OCI-LY3 (cell line): ENCODE measurements at regions not wholly inside any gene's neighbourhood (a gene's known extent, or its start where the extent isn't known, plus 50 kb on each side); places are given as distances from the start of the nearest gene placed in this dataset.

ENCODE experiments used
- CTCF ChIP-seq: fragments of 200-600, 300-600 bp; sonication (generic); IDR thresholded peaks from 2 replicates; pipeline ENCODE4 v1.5.1; 2014; ENCODE audit warnings: antibody characterized with exemption, low read length, low read depth
- EZH2phosphoT487 ChIP-seq: fragments of 200-600 bp; shearing (Covaris generic); IDR thresholded peaks from 2 replicates; pipeline ENCODE4 v1.6.1; 2018; ENCODE audit warnings: antibody characterized with exemption, mixed run types, low read depth

DNA sequence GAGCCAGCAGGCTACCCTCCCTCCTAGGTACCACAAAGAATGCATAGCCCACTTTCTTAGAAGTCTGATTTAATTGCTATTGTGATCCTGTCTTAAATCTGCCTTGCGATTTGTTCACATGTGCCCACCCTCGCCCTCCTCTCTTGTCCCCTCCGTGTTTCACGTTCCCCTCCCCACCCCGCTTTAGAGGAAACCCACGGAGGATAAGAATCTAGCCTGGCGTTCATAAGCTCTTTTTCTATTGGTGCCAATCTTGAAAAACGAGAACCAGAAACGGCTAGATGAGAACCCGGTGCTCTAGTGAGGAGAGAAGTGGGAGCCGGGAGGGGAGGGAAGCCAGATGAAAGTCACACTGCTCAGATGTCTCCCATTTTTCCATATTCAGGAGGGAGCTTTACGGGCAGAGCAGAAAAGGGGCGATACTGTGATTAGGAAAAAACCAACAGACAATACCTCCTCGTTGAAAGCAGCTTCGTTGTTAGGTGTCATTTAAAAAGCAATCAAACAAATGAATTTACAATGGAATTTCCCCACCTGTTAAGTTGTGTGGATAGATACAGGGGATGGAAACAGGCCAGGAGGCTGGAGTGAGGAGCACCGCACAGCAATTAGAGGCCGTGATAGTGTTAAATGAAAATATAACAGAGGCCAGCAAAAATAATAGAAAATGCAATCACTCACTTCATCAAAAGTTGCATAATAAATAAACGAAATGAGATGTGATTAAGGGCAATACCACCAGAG, 272.1 kb downstream of the GATA3 start:
- no peak for TF ChIP-seq CTCF
- no peak for TF ChIP-seq EZH2phosphoT487
